Mesothelial cell of epicardium (in vitro differentiated cells): ENCODE measurements at regions not wholly inside any gene's neighbourhood (a gene's known extent, or its start where the extent isn't known, plus 50 kb on each side); places are given as distances from the start of the nearest gene placed in this dataset.

Source experiments
- DNase-seq, 2 experiments: peaks; one replicate each; pipeline ENCODE4 v3.0.0; 2021; ENCODE audit warnings: low spot score in 2 of 2; ENCODE audit not compliant: unreplicated experiment in 2 of 2
- H3K27ac Mint-ChIP-seq: 2 replicates; pipeline ENCODE4 v1.8.0; 2021; ENCODE audit warnings: mixed read lengths
- H3K27me3 Mint-ChIP-seq: 2 replicates; pipeline ENCODE4 v1.8.0; 2021; ENCODE audit warnings: low read depth, mixed read lengths
- H3K36me3 Mint-ChIP-seq: 2 replicates; pipeline ENCODE4 v1.8.0; 2021; ENCODE audit warnings: mixed read lengths
- H3K4me1 Mint-ChIP-seq: 2 replicates; pipeline ENCODE4 v1.8.0; 2021; ENCODE audit warnings: mixed read lengths
- H3K4me3 Mint-ChIP-seq: 2 replicates; pipeline ENCODE4 v1.8.0; 2021; ENCODE audit warnings: mild to moderate bottlenecking, moderate library complexity, mixed read lengths
- H3K9me3 Mint-ChIP-seq: 2 replicates; pipeline ENCODE4 v1.8.0; 2021; ENCODE audit warnings: mixed read lengths
- CTCF ChIP-seq: fragments of 200-600 bp; sonication (generic); IDR thresholded peaks from one replicate; pipeline ENCODE4 v1.5.0; 2021; ENCODE audit warnings: antibody characterized with exemption; ENCODE audit not compliant: unreplicated experiment

DNA sequence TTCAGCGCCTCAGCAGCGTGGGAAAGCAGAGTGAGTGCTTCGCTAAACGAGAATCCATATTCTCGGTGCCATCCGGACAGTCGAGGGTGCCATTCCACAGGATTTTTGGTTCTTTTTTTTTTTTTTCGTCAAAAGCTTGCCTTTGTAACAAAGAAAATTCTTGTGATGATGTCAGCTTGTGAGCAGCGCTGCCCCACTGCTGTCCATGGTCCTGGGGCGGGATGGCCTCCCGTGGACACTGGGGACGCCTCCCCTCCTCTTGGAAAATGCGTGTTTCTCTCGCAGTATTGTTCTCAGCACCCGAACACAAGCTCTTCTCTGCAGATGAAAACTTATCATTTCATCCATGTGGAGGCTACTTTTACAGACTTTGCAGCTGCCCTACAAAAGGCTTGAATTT is 477.4 kb downstream of the TCERG1L start:
- H3K9me3 Mint-ChIP-seq: peaks cover under 1% of the 10 kb centered on the region
- no peak overlapping the region for H3K4me3 Mint-ChIP-seq
- no peak for TF ChIP-seq CTCF
- DNase-seq: no peak
- H3K27me3 Mint-ChIP-seq: no peaks in the 10 kb centered on the region
- H3K36me3 Mint-ChIP-seq: no peaks in the 10 kb centered on the region
- H3K27ac Mint-ChIP-seq: no peak overlapping the region
- H3K4me1 Mint-ChIP-seq: no peaks in the 10 kb centered on the region

DNA sequence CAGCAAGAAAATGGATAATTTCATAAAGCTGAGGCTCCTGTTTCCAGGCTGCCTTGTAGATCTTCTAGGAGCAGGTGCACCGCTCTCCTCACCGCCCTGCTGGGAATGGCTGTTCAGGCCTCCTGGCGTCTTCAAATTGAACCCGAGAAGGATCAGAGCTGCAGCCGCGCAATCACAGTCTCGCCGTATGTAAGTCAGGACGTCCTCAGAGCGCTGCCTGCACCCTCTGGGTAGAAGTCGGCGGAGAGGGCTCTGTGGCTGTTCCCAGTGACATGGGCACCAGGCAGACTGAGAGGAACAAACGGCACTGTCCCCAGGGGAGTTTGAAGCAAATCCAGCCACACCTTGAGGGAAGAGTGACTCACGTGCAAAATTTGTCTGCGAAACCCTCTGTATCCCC is 476.9 kb downstream of the TCERG1L start:
- Mint-ChIP-seq H3K36me3 (no peaks in the 10 kb centered on the region), H3K27ac (no peak overlapping the region), H3K4me1 (no peaks in the 10 kb centered on the region), H3K4me3 (no peak overlapping the region), H3K27me3 (no peaks in the 10 kb centered on the region), H3K9me3 (no peaks in the 10 kb centered on the region)
- TF ChIP-seq CTCF: no peak
- no peak for DNase-seq

GRCh38 chr10:130835068-130835467 is 476.5 kb downstream of the TCERG1L start:
- H3K27me3 Mint-ChIP-seq: no peaks in the 10 kb centered on the region
- H3K36me3 Mint-ChIP-seq: no peaks in the 10 kb centered on the region
- H3K9me3 Mint-ChIP-seq: no peaks in the 10 kb centered on the region
- H3K4me3 Mint-ChIP-seq: no peak overlapping the region
- TF ChIP-seq CTCF: no peak
- no peaks in the 10 kb centered on the region for H3K4me1 Mint-ChIP-seq
- no peak for DNase-seq
- H3K27ac Mint-ChIP-seq: no peak overlapping the region

GRCh38 chr10:130836344-130836743 is 475.2 kb downstream of the TCERG1L start:
- H3K27me3 Mint-ChIP-seq: no peaks in the 10 kb centered on the region
- DNase-seq: no peak
- no peaks in the 10 kb centered on the region for H3K4me1 Mint-ChIP-seq
- H3K36me3 Mint-ChIP-seq: no peaks in the 10 kb centered on the region
- no peaks in the 10 kb centered on the region for H3K9me3 Mint-ChIP-seq
- H3K27ac Mint-ChIP-seq: no peak overlapping the region
- H3K4me3 Mint-ChIP-seq: no peak overlapping the region
- no peak for TF ChIP-seq CTCF

GRCh38 chr10:130843051-130843653 is 468.4 kb downstream of the TCERG1L start:
- Mint-ChIP-seq H3K4me3 (no peak overlapping the region), H3K9me3 (peaks cover 8% of the 10 kb centered on the region), H3K36me3 (no peaks in the 10 kb centered on the region), H3K4me1 (no peaks in the 10 kb centered on the region), H3K27ac (no peak overlapping the region), H3K27me3 (no peaks in the 10 kb centered on the region)
- no peak for TF ChIP-seq CTCF
- no peak for DNase-seq

DNA sequence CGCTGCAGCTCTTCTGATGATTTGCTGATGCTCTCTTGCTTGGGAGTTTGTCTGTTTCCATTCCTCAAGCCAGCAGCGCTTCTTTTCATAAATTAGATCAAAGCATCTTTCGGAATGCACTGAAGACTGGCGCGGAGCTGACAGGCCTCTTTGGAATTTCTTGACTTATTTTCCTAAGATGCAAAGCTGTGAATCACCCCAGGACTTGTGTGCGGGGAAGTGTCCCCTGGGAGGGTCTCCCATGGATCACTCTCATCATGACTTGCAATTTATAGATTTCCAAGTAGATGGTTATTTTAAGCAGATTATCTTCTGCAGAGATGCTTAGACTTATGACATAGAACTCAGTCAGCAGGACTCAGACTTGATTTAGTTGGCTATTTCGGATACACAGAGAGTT is 467.2 kb downstream of the TCERG1L start:
- no peak for TF ChIP-seq CTCF
- H3K4me1 Mint-ChIP-seq: no peaks in the 10 kb centered on the region
- peaks cover 8% of the 10 kb centered on the region for H3K9me3 Mint-ChIP-seq
- no peak overlapping the region for H3K27ac Mint-ChIP-seq
- no peaks in the 10 kb centered on the region for H3K27me3 Mint-ChIP-seq
- no peak for DNase-seq
- H3K36me3 Mint-ChIP-seq: no peaks in the 10 kb centered on the region
- H3K4me3 Mint-ChIP-seq: no peak overlapping the region
